Transverse colon (tissue), 4 donors: ENCODE measurements at regions not wholly inside any gene's neighbourhood (a gene's known extent, or its start where the extent isn't known, plus 50 kb on each side); places are given as distances from the start of the nearest gene placed in this dataset.

Experiments
- DNase-seq: peaks from one replicate; pipeline ENCODE4 v3.0.0-alpha.2; 2019
- H3K27ac ChIP-seq, 4 donors: fragments of 200-600 bp; sonication (generic); 2 replicates each; pipeline ENCODE4 v1.5.1; 2016 to 2018; ENCODE audit warnings: inconsistent platforms in 4 of 4
- H3K27me3 ChIP-seq: fragments of 200-600 bp; sonication (generic); 2 replicates; pipeline ENCODE4 v1.5.1; 2017; ENCODE audit warnings: inconsistent platforms
- H3K36me3 ChIP-seq, 4 donors: fragments of 200-600 bp; sonication (generic); 2 replicates each; pipeline ENCODE4 v1.5.1; 2017 to 2019; ENCODE audit warnings: inconsistent platforms in 4 of 4
- H3K4me1 ChIP-seq, 4 donors: fragments of 200-600 bp; sonication (generic); 2 replicates each; pipeline ENCODE4 v1.5.1; 2017 to 2020; ENCODE audit warnings: inconsistent platforms in 4 of 4
- H3K4me3 ChIP-seq, 4 donors: fragments of 200-600 bp; sonication (generic); 1 replicate in 1 of 4; 2 replicates in 3 of 4; pipeline versions ENCODE4 v1.5.1 to v1.6.1; 2017 to 2019; ENCODE audit warnings: inconsistent platforms in 4 of 4
- H3K9me3 ChIP-seq, 2 donors: fragments of 200-600 bp; sonication (generic); 2 replicates each; pipeline ENCODE4 v1.5.1; 2017 to 2019; ENCODE audit warnings: inconsistent platforms in 2 of 2
- EP300 ChIP-seq: sonication (generic); formaldehyde crosslinking; IDR thresholded peaks from one replicate; pipeline ENCODE4 v1.6.1; 2017; ENCODE audit warnings: antibody characterized with exemption, low read depth
- POLR2A ChIP-seq: fragments of 450-650 bp; IDR thresholded peaks from one replicate; pipeline ENCODE4 v1.6.1; 2016; ENCODE audit warnings: antibody characterized with exemption, mild to moderate bottlenecking, moderate library complexity
- POLR2AphosphoS5 ChIP-seq, 3 donors: sonication (generic); formaldehyde crosslinking; IDR thresholded peaks; one replicate each; pipeline ENCODE4 v1.6.1; 2016; ENCODE audit warnings: antibody characterized with exemption in 3 of 3
- WGBS, 2 donors: methylation state at CpG; one replicate each; pipeline ENCODE4 v1.1.5; 2018; ENCODE audit warnings: low coverage in 1 of 2; 5-methylcytosine and 5-hydroxymethylcytosine counted together
- in situ Hi-C, 4 donors: fragments of 200-750 bp; cut with MboI; loops; one replicate each; pipeline versions ENCODE4 v1.15.0 to v1.15.1; 2017; ENCODE audit warnings: low sequenced_read_pairs in 3 of 4, low pct_ligation_motif_present in 1 of 4, low pct_unique_long_range_greater_than_20kb in 1 of 4
- intact Hi-C: fragments of 100-400 bp; cut with DNase I; formaldehyde crosslinking; loops from one replicate; pipeline ENCODE4 v1.15.1; 2023; ENCODE audit warnings: low total_unique reads
- TF ChIP-seq, protein P1 (sequence below), 5 experiments: fragments of 200-600 bp in 3 of 5; fragments of 450-650 bp in 2 of 5; sonication (generic) in 3 of 5; IDR thresholded peaks; 1 replicate in 2 of 5; 2 replicates in 3 of 5; pipeline ENCODE4 v1.5.1; 2016 to 2017; ENCODE audit warnings: antibody characterized with exemption in 5 of 5, inconsistent platforms in 3 of 5, mild to moderate bottlenecking in 2 of 5, moderate library complexity in 1 of 5

DNA sequence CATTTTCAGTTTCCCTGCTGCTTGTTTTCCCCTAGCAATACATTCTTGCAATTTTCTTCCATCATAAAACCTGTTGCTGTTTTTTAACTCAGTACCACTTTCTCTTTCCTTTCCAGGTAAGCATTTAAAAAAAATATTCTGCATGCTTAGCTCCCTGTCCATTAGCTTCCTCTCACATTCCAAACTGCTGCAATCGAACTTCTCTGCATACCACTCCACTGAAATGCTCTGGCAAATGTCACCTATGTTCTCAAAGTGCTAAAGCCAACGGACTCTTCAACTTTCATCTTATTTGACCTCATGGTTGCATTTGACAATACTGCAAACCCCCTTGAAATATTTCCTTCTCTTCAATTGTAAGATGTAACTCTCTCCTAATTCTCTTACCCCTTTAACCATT, 192.7 kb downstream of the ANAPC10 start:
- Histone ChIP-seq H3K4me3 (no peak overlapping the region), H3K36me3 (no peaks in the 10 kb centered on the region), H3K27ac (no peak overlapping the region), H3K4me1 (no peaks in the 10 kb centered on the region), H3K27me3 (no peaks in the 10 kb centered on the region), H3K9me3 (no peaks in the 10 kb centered on the region)
- TF ChIP-seq POLR2AphosphoS5 (IDR thresholded peaks at IDR 0.05), result no peak
- TF ChIP-seq, protein P1, sequence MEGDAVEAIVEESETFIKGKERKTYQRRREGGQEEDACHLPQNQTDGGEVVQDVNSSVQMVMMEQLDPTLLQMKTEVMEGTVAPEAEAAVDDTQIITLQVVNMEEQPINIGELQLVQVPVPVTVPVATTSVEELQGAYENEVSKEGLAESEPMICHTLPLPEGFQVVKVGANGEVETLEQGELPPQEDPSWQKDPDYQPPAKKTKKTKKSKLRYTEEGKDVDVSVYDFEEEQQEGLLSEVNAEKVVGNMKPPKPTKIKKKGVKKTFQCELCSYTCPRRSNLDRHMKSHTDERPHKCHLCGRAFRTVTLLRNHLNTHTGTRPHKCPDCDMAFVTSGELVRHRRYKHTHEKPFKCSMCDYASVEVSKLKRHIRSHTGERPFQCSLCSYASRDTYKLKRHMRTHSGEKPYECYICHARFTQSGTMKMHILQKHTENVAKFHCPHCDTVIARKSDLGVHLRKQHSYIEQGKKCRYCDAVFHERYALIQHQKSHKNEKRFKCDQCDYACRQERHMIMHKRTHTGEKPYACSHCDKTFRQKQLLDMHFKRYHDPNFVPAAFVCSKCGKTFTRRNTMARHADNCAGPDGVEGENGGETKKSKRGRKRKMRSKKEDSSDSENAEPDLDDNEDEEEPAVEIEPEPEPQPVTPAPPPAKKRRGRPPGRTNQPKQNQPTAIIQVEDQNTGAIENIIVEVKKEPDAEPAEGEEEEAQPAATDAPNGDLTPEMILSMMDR (IDR thresholded peaks at IDR 0.05), result no peak
- no peak for TF ChIP-seq EP300
- no peak for TF ChIP-seq POLR2A
- WGBS, 2 donors, result 44 to 73% methylated on average over 2 of the region's 2 CpGs
- no peak for DNase-seq
- intact Hi-C loops, result no loop called here
- in situ Hi-C loops, result no loop called here

DNA sequence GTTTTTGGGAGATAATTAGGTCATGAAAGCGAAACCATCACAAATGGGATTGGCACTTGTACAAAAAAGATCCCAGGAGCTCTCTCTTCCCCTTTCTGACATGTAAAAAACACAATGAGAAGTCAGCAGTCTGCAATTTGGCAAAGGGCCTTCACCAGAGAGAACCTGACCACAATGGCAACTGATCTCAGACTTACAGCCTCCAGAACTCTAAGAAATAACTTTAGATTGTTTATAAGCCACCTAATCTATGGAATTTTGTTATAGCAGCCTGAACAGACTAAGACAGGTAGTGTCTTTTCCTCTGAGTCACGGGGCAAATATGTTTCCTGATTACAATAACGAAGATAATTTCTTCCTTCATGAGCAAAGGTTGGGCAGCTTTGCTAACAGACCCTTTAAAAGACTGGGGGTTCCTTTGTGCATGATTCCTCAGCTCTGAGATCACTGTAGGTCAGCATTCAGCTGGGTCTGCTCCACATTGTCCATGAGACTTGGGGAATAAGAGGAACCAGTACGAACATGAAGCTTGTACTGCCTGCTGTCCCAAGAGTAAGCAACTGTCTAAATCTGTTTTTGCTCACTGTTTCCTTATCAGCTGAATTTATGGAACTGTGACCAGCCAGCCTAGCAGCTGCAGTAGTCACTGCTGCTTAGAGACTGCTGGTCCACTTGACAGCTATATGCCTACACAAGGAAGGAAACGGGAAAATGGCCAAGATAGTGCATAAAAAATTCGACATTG, 191.6 kb downstream of the ANAPC10 start:
- H3K4me1 ChIP-seq, result no peaks in the 10 kb centered on the region
- no peak for DNase-seq
- H3K27me3 ChIP-seq, result no peaks in the 10 kb centered on the region
- no peaks in the 10 kb centered on the region for H3K9me3 ChIP-seq
- WGBS, 2 donors, result 53 to 54% methylated on average over 2 to 6 of the region's 6 CpGs
- H3K4me3 ChIP-seq, result no peak overlapping the region
- no peak overlapping the region for H3K27ac ChIP-seq
- H3K36me3 ChIP-seq, result no peaks in the 10 kb centered on the region
- in situ Hi-C loops (no loop called here), intact Hi-C loops (no loop called here)
- TF ChIP-seq POLR2A (no peak), POLR2AphosphoS5 (IDR thresholded peaks at IDR 0.05) (no peak), EP300 (no peak)
- TF ChIP-seq, protein P1 (IDR thresholded peaks at IDR 0.05), result no peak

DNA sequence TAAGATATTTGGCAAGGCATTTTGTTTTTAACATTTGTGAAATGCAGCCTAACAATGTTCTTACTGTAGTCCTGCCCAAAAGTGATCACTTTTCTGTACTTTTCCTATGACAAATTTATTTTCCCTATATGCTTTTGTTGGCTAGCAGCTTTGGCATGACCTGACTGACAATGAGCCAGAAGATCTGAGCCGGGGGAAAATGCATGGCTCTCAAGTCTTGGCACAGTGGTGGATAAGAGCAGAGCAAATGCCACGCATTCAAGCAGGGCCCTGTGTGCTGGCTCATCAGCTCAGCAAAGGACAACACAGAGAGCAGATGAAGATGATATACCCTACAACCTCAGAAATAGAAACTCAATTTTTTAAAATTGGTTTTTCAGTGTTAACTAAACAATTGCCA, 187.3 kb downstream of the ANAPC10 start:
- WGBS, 2 donors, result 83 to 90% methylated on average over 2 of the region's 2 CpGs
- no peak overlapping the region for H3K4me3 ChIP-seq

More for the DNA sequence above, 187.3 kb downstream of the ANAPC10 start:
- intact Hi-C loops (no loop called here), in situ Hi-C loops (no loop called here)
- no peak for TF ChIP-seq POLR2A
- TF ChIP-seq POLR2AphosphoS5 (IDR thresholded peaks at IDR 0.05), result no peak
- no peak for TF ChIP-seq EP300
- TF ChIP-seq, protein P1 (IDR thresholded peaks at IDR 0.05), result no peak
- H3K9me3 ChIP-seq, result no peaks in the 10 kb centered on the region
- DNase-seq, result no peak
- no peaks in the 10 kb centered on the region for H3K27me3 ChIP-seq
- no peak overlapping the region for H3K27ac ChIP-seq
- no peaks in the 10 kb centered on the region for H3K4me1 ChIP-seq
- no peaks in the 10 kb centered on the region for H3K36me3 ChIP-seq
